Ishikawa (cell line): ENCODE measurements at regions not wholly inside any gene's neighbourhood (a gene's known extent, or its start where the extent isn't known, plus 50 kb on each side); places are given as distances from the start of the nearest gene placed in this dataset.

Experiments used
- CEBPB ChIP-seq: IDR thresholded peaks from 2 replicates; pipeline ENCODE4 v1.6.1; 2012
- CREB1 ChIP-seq: IDR thresholded peaks from 2 replicates; pipeline ENCODE4 v1.6.1; 2012; ENCODE audit warnings: low read depth
- EGR1 ChIP-seq: IDR thresholded peaks from 2 replicates; pipeline ENCODE4 v1.6.1; 2012
- EP300 ChIP-seq: IDR thresholded peaks from 2 replicates; pipeline ENCODE4 v1.6.1; 2012; ENCODE audit warnings: borderline replicate concordance
- FOXM1 ChIP-seq: IDR thresholded peaks from 2 replicates; pipeline ENCODE4 v1.6.1; 2012; ENCODE audit warnings: low read depth, borderline replicate concordance
- MAX ChIP-seq: IDR thresholded peaks from 2 replicates; pipeline ENCODE4 v1.6.1; 2012
- NFIC ChIP-seq: IDR thresholded peaks from 2 replicates; pipeline ENCODE4 v1.6.1; 2012
- RAD21 ChIP-seq: IDR thresholded peaks from 2 replicates; pipeline ENCODE4 v1.6.1; 2012; ENCODE audit warnings: low read depth
- REST ChIP-seq: IDR thresholded peaks from 2 replicates; pipeline ENCODE4 v1.6.1; 2012; ENCODE audit warnings: low read depth, mild to moderate bottlenecking
- TAF1 ChIP-seq: IDR thresholded peaks from 2 replicates; pipeline ENCODE4 v1.6.1; 2012; ENCODE audit warnings: low read depth, mild to moderate bottlenecking
- TCF12 ChIP-seq: IDR thresholded peaks from 2 replicates; pipeline ENCODE4 v1.6.1; 2012; ENCODE audit warnings: low read depth
- TEAD4 ChIP-seq: IDR thresholded peaks from 2 replicates; pipeline ENCODE4 v1.6.1; 2012
- USF1 ChIP-seq: IDR thresholded peaks from 2 replicates; pipeline ENCODE4 v1.6.1; 2012
- YY1 ChIP-seq: IDR thresholded peaks from 2 replicates; pipeline ENCODE4 v1.6.1; 2012; ENCODE audit warnings: low read depth
- ZBTB7A ChIP-seq: IDR thresholded peaks from 2 replicates; pipeline ENCODE4 v1.6.1; 2012; ENCODE audit warnings: low read depth

GRCh38 chr3:33994568-33994967 is 196.1 kb downstream of the PDCD6IP start:
- no peak for TF ChIP-seq CREB1

- TF ChIP-seq REST (no peak), TCF12 (no peak), NFIC (no peak), YY1 (no peak), TAF1 (no peak), TEAD4 (no peak)
Observed at GRCh38 chr3:34000301-34000700, 201.9 kb downstream of the PDCD6IP start.

DNA sequence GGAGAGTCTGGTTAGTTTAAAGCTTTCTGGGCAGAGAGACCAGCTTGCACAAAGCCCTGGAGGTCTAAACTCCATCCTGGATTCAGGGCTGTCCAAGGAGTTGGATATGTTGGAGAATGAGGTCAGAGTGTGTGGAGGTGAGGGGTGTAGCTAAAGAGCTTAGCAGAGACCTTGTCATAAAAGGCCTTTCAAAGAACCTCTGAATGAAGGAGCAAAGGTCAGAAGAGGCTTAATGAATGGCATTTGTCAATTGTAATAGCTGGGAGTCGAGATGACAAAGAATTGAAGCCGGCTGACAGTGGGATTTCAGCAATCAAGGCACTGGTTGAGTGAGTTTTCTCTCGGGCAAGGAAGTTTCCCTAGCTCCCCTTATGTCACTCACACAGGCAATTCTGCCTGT is 202.6 kb downstream of the PDCD6IP start:
- TF ChIP-seq MAX (no peak), CEBPB (no peak), TAF1 (no peak), CREB1 (no peak), RAD21 (no peak), YY1 (no peak), EGR1 (no peak), NFIC (no peak), USF1 (no peak), TEAD4 (no peak), ZBTB7A (no peak), FOXM1 (no peak), REST (no peak), EP300 (no peak), TCF12 (no peak)

GRCh38 chr3:34001990-34002389 is 203.6 kb downstream of the PDCD6IP start:
- TF ChIP-seq NFIC, result no peak
- no peak for TF ChIP-seq YY1
- no peak for TF ChIP-seq MAX
- no peak for TF ChIP-seq REST

DNA sequence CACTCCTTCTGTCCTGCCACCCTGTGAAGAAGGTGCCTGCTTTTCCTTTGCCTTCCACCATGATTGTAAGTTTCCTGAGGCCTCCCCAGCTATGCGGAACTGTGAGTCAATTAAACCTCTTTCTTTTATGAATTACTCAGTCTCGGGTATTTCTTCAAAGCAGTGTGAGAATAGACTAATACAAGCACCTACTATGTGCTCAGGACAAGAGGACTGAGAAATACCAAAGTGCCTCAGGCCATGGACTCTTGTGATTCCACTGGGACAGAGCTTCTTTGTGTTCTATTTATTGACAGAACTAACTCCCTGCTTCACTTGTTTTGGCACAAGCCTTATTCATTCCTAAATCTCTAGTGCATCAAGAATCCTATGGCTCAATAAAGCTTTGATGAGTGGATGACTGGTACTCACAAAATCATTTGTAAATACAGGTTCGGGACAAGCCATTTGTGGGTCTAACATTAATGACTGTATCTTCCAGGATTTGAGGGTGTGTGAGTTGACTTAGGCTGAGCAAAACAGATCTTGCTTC is 204.2 kb downstream of the PDCD6IP start:
- TF ChIP-seq TAF1 (no peak), TCF12 (no peak), RAD21 (no peak), TEAD4 (no peak), REST (no peak), FOXM1 (no peak), CEBPB (no peak), YY1 (no peak), CREB1 (no peak), ZBTB7A (no peak), NFIC (no peak), USF1 (no peak), EGR1 (no peak)
